Peyer's patch (tissue), 4 donors: ENCODE measurements at regions not wholly inside any gene's neighbourhood (a gene's known extent, or its start where the extent isn't known, plus 50 kb on each side); places are given as distances from the start of the nearest gene placed in this dataset.

ENCODE experiments used
- CTCF ChIP-seq, 6 experiments: fragments of 450-650 bp in 4 of 6; fragments of 200-600 bp in 2 of 6; sonication (generic) in 1 of 6; IDR thresholded peaks; one replicate each; pipeline ENCODE4 v1.5.1; 2017 to 2019; ENCODE audit warnings: antibody characterized with exemption in 6 of 6, mild to moderate bottlenecking in 3 of 6, moderate library complexity in 1 of 6
- POLR2A ChIP-seq, 2 donors: fragments of 450-650 bp; IDR thresholded peaks; one replicate each; pipeline ENCODE4 v1.5.1; 2017; ENCODE audit warnings: antibody characterized with exemption in 2 of 2, mild to moderate bottlenecking in 2 of 2, moderate library complexity in 2 of 2

- no peak for TF ChIP-seq POLR2A (IDR thresholded peaks at IDR 0.05)
- TF ChIP-seq CTCF (IDR thresholded peaks at IDR 0.05) = no peak
Observed at GRCh38 chr17:21532763-21533385, 156.7 kb downstream of the KCNJ12 start.
